Colon (tissue), 2 donors: ENCODE measurements at regions not wholly inside any gene's neighbourhood (a gene's known extent, or its start where the extent isn't known, plus 50 kb on each side); places are given as distances from the start of the nearest gene placed in this dataset.

Experiments used
- FAIRE-seq: peaks from 2 replicates; lab custom pipeline; 2012; peaks lifted over from hg19 to GRCh38; lab: Jason Lieb, UNC
- donor health status: control.
- donor health status: control.

DNA sequence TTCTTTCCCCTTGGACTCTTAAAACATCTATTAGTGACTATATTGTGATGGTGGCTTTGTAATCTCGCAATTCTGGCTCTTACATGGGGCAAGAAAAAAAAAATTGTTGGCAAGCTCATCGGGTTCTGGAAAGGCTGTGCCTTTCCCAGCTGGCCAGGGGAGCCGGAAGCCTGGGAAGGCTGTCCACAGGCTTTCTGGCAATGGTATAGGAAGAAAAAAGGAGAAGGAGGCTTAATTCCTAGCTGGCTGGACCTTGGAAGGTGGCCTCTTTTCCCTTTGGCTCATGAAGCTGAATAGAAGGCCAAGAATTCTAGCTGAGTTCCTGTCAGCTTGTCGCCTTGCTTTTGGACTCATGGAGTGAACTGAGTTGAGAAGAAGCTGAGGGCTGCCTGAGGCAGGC lies 243.5 kb upstream of the SEMA6D start:
- FAIRE-seq, result no peak

GRCh38 chr15:47475336-47475735 lies 242.0 kb upstream of the SEMA6D start:
- no peak for FAIRE-seq

GRCh38 chr15:47477341-47477740 lies 240.0 kb upstream of the SEMA6D start:
- FAIRE-seq, result no peak

DNA sequence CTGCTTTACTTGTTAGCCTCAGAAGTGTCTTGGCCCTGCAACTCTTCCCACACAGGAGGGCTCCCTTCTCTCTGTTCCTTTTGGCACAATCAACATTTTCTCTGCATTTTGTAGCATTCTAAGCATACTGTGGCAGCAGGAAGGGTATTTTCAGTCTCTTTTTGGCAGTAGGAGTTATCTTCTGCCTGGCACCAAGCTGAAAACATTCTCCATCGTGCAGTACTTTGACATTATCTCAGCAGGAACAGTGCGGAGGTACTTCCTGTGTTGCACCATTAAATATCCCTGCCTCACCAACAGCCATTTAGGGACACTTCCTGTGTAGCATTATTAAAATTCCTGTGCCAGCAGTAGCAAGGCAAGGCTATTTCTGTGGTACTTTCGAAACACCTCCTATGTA lies 233.2 kb upstream of the SEMA6D start:
- FAIRE-seq, result no peak

- FAIRE-seq, result no peak
Observed at GRCh38 chr15:47484997-47485396, 232.3 kb upstream of the SEMA6D start.

DNA sequence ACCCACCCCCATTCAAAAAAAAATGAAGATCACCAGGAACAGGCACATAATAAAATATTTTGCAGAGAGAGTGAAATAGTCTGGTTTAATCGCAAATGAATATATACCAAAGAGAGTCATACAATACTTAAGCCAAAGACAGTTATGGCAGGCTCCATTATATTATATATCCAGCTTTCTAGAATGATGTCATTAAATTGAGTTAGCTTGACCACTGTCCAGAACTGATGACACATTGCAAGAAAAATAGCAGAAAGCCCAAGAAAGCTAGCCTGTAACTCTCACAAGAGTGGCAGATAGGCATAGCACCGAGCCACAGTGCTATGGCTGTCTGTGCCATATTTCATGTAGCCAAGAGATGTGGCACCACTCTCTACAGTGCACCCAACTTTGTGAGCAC lies 231.9 kb upstream of the SEMA6D start:
- FAIRE-seq, result no peak

GRCh38 chr15:47486040-47486439 lies 231.3 kb upstream of the SEMA6D start:
- FAIRE-seq, result no peak

- no peak for FAIRE-seq
Observed at GRCh38 chr15:47492195-47492594, 225.1 kb upstream of the SEMA6D start.

GRCh38 chr15:47493357-47494247 lies 223.7 kb upstream of the SEMA6D start:
- FAIRE-seq, result no peak

DNA sequence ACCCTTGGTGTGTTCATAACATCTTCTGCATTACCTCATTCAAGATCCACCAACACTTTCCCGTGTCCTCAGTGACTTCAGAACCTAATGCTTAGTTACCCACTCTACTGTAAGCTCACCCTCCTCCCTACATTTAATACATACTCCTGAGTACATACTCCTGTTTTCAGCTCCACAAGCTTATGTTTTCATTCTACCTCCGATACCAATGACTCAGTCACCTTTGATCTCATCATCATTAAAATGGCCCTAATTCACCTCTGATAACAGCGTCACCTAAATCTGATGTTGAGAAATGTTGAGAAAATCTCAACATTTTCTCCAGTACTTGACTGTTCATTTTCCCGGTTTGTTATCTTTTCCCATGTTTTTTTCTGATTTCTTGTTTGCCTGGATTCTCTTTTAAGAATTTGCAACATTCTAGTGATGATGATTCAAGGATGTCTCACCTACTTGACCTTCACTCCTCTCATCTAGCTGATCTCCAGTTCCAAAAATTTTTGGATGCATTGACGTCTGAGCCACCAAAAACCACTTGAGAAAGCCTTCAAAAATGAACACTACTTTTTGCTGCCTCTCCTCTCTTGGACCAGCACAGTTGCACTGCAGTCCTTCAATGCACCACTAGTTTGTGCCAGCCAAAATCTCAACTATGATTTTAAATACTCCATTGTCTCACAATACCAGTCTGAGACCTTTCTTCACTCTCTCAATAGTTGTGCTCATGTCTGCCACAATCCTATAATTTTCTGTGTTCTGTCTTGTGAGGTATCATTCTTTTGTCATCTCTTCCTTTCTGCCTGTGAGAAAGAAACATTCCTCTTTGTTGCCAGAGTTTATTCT lies 220.7 kb upstream of the SEMA6D start:
- no peak for FAIRE-seq

DNA sequence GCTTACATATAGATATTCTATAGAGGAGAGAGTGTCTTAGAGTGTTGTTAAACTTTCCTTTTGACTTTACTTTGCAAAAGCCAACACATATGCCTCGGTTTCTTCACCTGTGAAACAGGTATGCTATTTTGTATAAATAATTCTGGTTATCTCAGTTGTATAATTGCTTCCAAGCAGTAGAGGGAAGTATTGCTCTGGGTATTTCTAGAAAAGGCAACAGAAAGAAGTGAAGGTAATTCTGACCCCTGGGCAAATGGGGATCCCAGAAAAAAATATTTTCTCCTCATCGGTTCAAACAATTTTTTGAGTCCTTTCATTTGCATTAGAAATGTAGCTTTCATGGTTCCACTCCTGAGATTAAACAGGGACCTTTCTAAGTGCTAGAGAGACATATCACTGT lies 216.5 kb upstream of the SEMA6D start:
- FAIRE-seq, result no peak

GRCh38 chr15:47502041-47502440 lies 215.3 kb upstream of the SEMA6D start:
- no peak for FAIRE-seq

DNA sequence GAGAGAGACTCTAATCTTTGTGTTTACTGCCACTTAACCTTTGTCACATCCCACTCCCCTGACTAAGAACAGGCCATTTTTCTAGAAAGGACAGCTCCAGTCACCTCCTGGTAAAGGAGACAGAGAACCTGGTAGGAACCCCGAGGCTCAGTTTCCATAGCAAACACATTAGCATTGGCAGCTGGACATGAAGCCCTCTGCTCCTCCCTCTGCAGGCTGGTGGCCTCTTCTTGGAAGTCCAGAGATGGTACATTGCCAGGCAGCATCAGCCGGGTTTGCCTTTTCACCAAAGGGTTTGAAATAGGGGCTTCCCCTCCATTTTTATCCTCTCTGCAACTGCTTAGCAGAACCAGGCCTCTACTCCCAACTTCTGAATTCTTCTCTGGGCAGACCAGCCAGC lies 213.4 kb upstream of the SEMA6D start:
- no peak for FAIRE-seq

- FAIRE-seq, result no peak
Observed at GRCh38 chr15:47504624-47505256, 212.6 kb upstream of the SEMA6D start.

- FAIRE-seq, result no peak
Observed at GRCh38 chr15:47505712-47506328, 211.5 kb upstream of the SEMA6D start.

DNA sequence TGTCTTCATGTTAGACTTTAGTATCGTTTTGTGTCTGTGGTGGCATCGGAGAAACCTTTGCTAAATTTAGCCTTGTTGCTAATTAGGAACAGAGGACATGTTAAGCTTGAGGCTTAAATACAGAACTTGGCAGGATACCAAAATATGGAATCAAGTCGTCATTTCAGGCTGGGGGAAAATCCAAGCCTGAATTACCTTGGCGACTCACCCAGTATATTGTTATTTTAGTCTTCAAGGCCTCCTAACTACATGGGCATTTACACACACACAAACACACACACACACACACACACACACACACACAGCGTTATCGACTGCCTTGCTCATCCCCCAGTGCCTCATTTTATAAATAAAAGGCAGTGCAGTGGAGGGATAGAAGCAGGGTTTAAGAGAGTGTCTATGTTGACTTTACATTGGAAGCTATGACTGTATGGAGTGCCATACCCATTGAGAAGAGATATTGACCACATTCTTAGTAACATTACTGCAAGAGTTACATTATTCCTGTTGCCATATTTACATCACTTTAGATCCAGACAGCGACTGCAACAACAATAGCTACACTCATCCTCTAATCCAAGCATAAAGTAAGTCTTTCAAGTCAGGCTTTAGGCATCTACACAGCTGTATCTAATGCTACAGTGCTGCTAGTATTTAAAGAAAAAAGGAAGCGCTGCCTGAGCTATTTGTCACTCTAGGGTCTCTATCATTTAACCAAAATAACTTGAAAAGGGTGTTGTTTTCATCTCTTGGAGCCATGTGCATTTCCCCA lies 210.8 kb upstream of the SEMA6D start:
- FAIRE-seq, result no peak

DNA sequence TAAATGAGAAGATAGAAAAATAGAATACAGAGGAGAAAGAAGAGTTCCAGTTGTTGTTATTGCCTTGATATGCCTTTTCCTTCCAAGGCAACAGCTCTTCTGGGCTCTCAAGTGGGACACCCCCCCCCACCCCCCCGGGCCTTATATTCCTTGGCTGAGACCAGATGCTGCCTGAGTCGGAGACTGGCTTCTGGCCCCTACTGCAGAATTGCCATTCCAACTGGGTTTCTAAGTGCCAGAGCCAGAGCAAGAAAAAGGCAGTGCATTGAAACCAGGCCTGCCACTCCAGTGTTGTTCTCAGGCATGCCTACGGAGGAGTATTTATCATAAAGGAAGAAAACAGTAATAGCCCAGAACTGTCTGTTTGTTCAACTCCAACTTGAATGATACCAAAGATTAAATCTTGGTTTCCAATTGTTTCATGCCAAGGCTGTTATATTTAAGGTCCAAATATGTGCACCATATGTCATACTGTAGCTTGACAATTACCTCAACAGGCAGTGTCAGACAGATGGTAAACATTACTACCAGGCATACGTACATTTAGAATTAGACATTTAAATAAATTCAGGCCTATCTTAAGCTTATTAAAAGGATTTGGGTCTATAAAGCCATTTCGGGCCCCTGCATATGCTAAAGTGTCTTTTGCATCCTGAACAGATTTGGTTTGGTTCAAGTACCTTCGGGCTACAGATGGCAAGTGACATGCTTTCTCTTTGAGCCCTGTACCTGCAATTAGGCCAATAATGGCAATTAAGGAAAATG lies 209.9 kb upstream of the SEMA6D start:
- FAIRE-seq, result no peak

- no peak for FAIRE-seq
Observed at GRCh38 chr15:47511261-47511660, 206.0 kb upstream of the SEMA6D start.

GRCh38 chr15:47513471-47513870 lies 203.8 kb upstream of the SEMA6D start:
- FAIRE-seq, result no peak

- no peak for FAIRE-seq
Observed at GRCh38 chr15:47514200-47514652, 203.1 kb upstream of the SEMA6D start.

DNA sequence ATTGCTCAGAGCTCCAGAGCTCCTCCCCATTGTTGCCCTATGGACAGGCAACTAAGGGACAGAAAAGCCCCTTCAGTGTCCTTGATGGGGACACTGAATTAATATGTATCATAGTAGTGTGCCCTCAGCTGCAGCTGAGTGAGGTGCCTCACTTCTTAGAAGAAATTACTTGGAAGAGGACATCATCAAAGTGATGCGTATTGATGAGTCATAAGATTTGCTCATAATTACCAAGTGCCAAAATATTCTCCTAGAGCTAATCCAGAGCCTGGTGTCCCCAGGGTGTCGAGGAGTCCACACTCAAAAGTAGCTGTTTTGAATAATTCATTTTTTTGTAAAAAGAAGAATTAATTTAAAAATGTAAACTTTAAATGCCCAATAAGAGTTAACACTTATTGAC lies 200.7 kb upstream of the SEMA6D start:
- FAIRE-seq, result no peak
